ENCODE measurements at regions not wholly inside any gene's neighbourhood (a gene's known extent, or its start where the extent isn't known, plus 50 kb on each side); places are given as distances from the start of the nearest gene placed in this dataset.
"Not testable (repeated sequence)": the region's sequence is repeated elsewhere in the genome, so short reads cannot be mapped to it uniquely, and the experiment has no call there.

DNA sequence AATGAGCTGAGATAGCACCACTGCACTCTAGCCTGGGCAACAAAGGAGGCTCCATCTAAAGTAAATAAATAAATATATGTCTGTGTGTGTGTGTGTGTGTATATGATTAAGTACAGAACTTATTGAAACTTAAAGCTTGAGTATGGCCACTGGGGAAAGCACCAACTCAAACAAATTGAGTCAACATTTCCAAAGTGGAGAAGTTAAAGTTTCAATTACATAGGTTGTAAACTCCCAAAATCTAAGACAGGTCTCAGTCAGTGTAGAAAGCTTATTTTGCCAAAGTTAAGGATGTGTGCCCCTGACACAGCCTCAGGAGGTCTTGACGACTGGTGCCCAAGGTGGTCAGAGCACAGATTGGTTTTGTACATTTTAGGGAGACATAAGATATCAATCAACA lies 458.9 kb upstream of the RGS18 start:
- no peak for DNase-seq (ENCODE audit: low read depth in 4 of 4, low spot score in 2 of 4)

DNA sequence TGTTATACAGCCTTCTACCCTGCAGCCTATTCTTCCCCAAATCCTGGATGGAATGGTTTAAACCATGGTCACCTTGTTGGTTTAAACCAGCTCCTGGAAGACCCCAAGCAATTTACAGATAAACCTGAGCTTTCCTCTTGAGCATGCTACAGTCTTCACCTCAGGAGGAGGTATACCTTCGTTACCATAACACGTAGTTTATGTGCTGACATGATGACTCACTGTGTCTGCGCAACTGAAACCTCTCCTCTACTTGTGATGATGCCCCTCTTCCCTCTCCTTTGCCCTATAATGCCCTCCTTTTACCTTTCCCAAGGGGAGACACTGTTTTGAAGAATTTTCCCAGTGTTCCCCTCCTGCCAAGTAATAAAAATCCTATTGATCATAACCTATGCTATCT lies 457.3 kb upstream of the RGS18 start:
- no peak for DNase-seq (ENCODE audit: low read depth in 4 of 4, low spot score in 2 of 4)

DNA sequence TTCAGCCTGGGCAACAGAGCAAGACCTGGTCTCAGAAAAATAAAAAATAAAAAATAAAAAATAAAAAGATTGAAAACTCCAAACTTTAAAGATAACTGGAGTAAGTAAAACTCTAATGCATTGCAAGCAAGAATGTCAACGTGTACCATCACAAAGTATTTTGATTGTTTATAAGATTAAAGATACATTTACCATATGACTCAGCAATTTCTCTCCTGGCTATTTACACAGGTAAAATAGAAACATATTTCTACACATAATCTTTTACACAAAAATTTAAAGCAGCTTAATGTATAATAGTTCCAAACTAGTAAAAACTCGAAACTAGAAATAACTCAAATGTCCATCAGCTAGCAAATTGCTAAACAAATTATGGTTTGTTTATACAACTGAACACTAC lies 456.1 kb upstream of the RGS18 start:
- DNase-seq (ENCODE audit: low read depth in 4 of 4, low spot score in 2 of 4) = no peak

DNA sequence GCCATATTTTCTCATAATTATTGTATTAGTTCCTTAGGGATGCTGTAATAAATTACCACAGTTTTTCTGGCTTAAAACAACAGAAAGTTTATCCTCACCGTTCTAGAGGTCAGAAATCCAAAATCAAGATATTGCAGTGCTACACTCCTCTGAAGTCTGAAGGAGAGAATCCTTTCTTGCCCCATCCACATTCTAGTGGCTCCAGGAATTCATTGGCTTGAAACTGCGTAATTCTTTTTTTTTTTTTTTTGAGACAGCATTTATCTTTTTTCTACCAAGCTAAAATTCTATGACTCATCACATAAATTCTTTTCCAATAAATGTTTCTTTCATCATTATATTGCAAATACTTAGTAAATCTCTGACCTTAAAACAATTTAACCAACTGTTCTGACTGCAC lies 451.0 kb upstream of the RGS18 start:
- no peak for DNase-seq (ENCODE audit: low read depth in 4 of 4, low spot score in 2 of 4)

GRCh38 chr1:191709215-191709614 lies 449.0 kb upstream of the RGS18 start:
- DNase-seq (ENCODE audit: low read depth in 4 of 4, low spot score in 2 of 4) = no peak

GRCh38 chr1:191711961-191712360 lies 446.3 kb upstream of the RGS18 start:
- no peak for DNase-seq (ENCODE audit: low read depth in 4 of 4, low spot score in 2 of 4)

- DNase-seq (ENCODE audit: low read depth in 4 of 4, low spot score in 2 of 4) = no peak
Observed at GRCh38 chr1:191714845-191715244, 443.4 kb upstream of the RGS18 start.

DNA sequence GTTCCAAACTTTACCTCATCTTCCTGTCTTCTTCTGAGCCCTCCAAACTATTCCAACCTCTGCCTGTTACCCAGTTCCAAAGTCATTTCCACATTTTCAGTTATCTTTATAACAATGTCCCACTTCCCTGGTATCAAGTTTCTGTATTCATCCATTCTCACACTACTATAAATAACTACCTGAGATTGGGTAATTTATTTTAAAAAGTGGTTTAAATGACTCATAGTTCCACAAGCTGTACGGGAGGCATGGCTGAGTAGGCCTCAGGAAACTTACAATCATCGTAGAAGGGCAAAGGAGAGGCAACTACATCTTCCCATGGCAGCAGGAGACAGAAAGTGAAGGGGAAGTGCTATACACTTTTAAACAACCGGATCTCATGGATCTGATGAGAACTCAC lies 428.5 kb upstream of the RGS18 start:
- no peak for DNase-seq (ENCODE audit: low read depth in 4 of 4, low spot score in 2 of 4)

DNA sequence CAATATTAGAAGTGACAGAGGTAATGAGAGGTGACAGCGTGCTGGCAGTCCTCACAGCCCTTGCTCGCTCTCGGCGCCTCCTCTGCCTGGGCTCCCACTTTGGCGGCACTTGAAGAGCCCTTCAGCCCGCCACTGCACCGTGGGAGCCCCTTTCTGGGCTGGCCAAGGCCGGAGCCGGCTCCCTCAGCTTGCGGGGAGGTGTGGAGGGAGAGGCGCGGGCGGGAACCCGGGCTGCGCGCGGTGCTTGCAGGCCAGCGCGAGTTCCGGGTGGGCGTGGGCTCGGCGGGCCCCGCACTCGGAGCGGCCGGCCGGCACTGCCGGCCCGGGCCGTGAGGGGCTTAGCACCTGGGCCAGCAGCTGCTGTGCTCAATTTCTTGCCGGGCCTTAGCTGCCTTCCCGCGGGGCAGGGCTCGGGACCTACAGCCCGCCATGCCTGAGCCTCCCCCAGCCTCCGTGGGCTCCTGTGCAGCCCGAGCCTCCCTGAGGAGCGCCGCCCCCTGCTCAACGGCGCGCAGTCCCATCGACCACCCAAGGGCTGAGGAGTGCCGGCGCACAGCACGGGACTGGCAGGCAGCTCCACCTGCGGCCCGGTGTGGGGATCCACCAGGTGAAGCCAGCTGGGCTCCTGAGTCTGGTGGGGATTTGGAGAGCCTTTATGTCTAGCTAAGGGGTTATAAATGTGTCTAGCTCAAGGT lies 426.5 kb upstream of the RGS18 start:
- DNase-seq (ENCODE audit: low read depth in 4 of 4, low spot score in 2 of 4) = not testable (repeated sequence)

GRCh38 chr1:191734321-191734720 lies 423.9 kb upstream of the RGS18 start:
- no peak for DNase-seq (ENCODE audit: low read depth in 4 of 4, low spot score in 2 of 4)

GRCh38 chr1:191739544-191739943 lies 418.7 kb upstream of the RGS18 start:
- no peak for DNase-seq (ENCODE audit: low read depth in 4 of 4, low spot score in 2 of 4)

GRCh38 chr1:191752342-191752741 lies 405.9 kb upstream of the RGS18 start:
- no peak for DNase-seq (ENCODE audit: low read depth in 4 of 4, low spot score in 2 of 4)

GRCh38 chr1:191760016-191760415 lies 398.2 kb upstream of the RGS18 start:
- no peak for DNase-seq (ENCODE audit: low read depth in 4 of 4, low spot score in 2 of 4)

DNA sequence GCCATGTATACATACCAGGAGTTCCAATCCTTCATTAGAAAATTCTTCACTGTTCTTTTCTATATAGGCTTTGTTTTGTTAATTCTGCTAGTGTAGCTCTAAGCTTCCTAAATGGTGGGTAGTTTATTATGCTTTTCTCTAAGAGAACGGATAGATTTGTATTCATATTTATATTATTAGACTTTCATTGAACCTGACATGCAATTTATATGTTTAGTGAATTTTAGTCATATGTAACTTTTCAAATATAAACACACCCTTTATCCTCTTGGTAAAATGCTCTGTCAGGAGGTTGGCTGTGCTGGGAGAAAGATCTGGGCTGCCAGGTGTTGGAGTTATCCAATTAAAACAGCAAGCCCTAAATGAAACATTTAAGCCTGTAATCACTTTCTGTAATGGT lies 369.7 kb upstream of the RGS18 start:
- DNase-seq (ENCODE audit: low read depth in 4 of 4, low spot score in 2 of 4) = no peak

DNA sequence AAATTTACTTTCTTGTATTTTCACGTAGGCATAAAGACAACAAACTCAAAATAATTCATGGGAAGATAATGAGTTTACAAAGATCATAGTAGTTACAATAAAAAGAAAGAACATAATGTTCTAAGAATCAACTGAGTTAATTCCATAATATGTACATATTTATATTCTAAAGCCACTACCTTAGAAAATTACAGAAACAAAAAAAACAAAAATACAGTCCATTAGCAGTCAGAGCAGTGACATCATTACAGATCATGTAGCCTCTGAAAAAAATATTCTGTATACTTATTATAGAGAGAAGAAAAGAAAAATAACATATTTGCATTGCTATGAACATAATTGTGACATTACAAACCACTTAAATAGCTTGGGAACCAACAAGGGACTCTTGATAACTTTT lies 360.1 kb upstream of the RGS18 start:
- no peak for DNase-seq (ENCODE audit: low read depth in 4 of 4, low spot score in 2 of 4)

DNA sequence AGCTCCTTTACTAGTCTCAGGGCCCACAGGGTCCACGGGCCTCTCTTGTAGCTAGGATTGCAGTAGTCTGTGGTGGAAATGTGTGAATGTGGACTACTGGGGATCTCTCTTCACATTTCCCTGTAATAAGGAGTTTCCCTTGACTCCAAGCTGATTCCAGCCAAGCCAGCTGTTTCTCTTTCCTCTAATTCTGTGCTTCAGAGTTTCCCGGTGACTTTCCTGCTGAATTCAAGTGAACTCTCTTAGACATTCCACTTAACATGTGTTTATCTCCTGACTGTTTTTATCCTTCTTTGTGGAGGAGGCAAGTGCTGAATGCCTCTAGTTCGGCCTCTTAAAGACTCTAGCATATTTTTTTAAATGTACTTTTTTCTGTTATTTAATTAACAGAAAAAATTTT lies 354.0 kb upstream of the RGS18 start:
- no peak for DNase-seq (ENCODE audit: low read depth in 4 of 4, low spot score in 2 of 4)

- DNase-seq (ENCODE audit: low read depth in 4 of 4, low spot score in 2 of 4) = not testable (repeated sequence)
Observed at GRCh38 chr1:191813593-191813992, 344.7 kb upstream of the RGS18 start.

- DNase-seq (ENCODE audit: low read depth in 4 of 4, low spot score in 2 of 4) = no peak
Observed at GRCh38 chr1:191818198-191818597, 340.1 kb upstream of the RGS18 start.

DNA sequence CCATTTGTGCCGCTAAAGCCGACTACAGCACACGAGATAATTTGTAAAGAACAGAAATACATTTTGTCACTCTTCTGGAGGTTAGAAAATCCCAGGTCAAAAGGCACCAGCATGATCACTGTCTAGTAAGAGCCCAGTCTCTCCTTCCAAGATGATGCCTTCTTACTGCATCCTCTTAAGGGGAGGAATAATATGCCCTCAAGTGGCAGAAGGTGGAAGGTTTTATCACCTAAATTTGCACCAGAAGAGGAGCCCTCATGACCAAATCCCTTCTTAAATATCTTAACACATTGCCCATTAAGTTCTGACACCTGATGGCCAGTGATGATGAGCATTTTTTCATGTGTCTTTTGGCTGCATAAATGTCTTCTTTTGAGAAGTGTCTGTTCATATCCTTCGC lies 326.7 kb upstream of the RGS18 start:
- no peak for DNase-seq (ENCODE audit: low read depth in 4 of 4, low spot score in 2 of 4)

GRCh38 chr1:191839891-191840290 lies 318.4 kb upstream of the RGS18 start:
- no peak for DNase-seq (ENCODE audit: low read depth in 4 of 4, low spot score in 2 of 4)

- DNase-seq (ENCODE audit: low read depth in 4 of 4, low spot score in 2 of 4) = no peak
Observed at GRCh38 chr1:191851799-191852595, 306.3 kb upstream of the RGS18 start.

DNA sequence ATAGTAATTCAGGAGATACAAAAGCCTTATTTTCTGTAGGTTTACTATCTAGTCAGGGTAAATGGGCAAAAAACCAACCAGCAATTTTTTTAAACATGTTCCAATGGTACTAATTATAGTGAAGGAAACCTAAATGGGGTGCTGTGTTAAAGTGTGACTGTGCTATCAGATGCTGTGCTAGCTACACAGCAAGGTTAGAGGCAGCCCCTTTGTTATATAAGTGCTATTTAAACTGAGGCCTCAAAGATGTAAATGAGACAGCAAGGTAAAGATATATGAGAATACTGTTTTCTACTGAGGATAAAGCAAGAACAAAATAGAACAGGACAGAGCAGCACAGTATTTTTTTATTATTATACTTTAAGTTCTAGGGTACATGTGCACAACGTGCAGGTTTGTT lies 305.4 kb upstream of the RGS18 start:
- no peak for DNase-seq (ENCODE audit: low read depth in 4 of 4, low spot score in 2 of 4)

Measured in left renal cortex interstitium (tissue), 4 donors.